ENCODE measurements at regions not wholly inside any gene's neighbourhood (a gene's known extent, or its start where the extent isn't known, plus 50 kb on each side); places are given as distances from the start of the nearest gene placed in this dataset.

DNA sequence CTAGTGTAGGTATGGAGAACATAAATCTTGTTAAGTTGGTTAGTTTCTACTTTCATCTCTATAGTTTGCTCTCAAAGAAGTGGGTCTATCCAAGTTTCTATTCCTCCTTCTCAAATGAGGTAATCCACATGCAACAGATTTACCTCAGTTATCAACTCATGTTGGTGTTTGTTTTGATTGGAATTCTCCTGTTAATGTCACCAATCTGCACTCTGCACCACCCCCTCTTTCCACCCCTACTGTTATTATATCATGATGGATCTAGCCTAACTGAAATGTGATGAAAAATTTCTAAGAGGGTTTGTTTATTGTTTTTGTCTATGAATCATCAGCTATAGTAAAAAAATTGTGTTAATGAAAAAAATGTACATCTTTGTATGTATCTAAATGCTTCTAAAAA, 66.1 kb downstream of the AGTR2 start:
- TF ChIP-seq, protein P1, sequence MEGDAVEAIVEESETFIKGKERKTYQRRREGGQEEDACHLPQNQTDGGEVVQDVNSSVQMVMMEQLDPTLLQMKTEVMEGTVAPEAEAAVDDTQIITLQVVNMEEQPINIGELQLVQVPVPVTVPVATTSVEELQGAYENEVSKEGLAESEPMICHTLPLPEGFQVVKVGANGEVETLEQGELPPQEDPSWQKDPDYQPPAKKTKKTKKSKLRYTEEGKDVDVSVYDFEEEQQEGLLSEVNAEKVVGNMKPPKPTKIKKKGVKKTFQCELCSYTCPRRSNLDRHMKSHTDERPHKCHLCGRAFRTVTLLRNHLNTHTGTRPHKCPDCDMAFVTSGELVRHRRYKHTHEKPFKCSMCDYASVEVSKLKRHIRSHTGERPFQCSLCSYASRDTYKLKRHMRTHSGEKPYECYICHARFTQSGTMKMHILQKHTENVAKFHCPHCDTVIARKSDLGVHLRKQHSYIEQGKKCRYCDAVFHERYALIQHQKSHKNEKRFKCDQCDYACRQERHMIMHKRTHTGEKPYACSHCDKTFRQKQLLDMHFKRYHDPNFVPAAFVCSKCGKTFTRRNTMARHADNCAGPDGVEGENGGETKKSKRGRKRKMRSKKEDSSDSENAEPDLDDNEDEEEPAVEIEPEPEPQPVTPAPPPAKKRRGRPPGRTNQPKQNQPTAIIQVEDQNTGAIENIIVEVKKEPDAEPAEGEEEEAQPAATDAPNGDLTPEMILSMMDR (IDR thresholded peaks at IDR 0.05): no peak
- no peak for TF ChIP-seq POLR2AphosphoS5 (IDR thresholded peaks at IDR 0.05)
- TF ChIP-seq POLR2A (IDR thresholded peaks at IDR 0.05): no peak
